ENCODE measurements at regions not wholly inside any gene's neighbourhood (a gene's known extent, or its start where the extent isn't known, plus 50 kb on each side); places are given as distances from the start of the nearest gene placed in this dataset.
"Not testable (repeated sequence)": the region's sequence is repeated elsewhere in the genome, so short reads cannot be mapped to it uniquely, and the experiment has no call there.

GRCh38 chr22:22296047-22296446, 51.5 kb downstream of the VPREB1 start:
- DNase-seq (ENCODE audit: low spot score), result not testable (repeated sequence)

DNA sequence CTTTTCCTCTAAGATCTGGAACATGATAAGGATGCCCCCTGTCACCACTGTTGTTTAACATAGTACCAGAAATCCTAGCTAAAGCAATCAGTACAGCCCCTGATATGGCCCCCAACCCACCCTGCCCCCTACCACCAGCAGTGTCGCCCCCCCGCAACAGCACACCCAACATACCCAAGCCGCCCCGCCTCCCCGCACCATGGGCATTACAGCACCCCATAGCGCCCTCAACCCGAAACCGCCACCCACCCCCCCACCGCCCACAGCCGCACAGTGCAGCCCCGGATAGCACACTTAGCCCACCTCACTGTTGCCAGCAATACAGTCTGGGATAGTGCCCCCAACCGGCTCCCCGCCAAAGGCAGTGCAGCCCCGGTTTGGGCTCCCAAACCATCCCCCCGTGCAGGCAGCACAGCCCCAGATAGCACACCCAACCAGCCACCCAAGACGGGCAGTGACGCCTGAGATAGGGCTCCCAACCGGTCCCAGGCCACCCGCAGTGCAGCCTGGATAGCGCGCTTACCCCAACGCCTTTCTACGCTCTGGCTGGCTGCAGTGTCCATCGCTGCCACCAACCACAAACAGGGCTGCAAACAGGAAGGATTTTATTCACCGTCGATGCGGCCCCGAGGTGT, 52.7 kb downstream of the VPREB1 start:
- not testable (repeated sequence) for DNase-seq (ENCODE audit: low spot score)

- peak; percentile 75 for DNase-seq (ENCODE audit: low spot score)
Observed at GRCh38 chr22:22297794-22298653, 53.4 kb downstream of the VPREB1 start.

- not testable (repeated sequence) for DNase-seq (ENCODE audit: low spot score)
Observed at GRCh38 chr22:22298654-22299009, 54.0 kb downstream of the VPREB1 start.

GRCh38 chr22:22300511-22300910, 55.9 kb downstream of the VPREB1 start:
- DNase-seq (ENCODE audit: low spot score), result not testable (repeated sequence)

DNA sequence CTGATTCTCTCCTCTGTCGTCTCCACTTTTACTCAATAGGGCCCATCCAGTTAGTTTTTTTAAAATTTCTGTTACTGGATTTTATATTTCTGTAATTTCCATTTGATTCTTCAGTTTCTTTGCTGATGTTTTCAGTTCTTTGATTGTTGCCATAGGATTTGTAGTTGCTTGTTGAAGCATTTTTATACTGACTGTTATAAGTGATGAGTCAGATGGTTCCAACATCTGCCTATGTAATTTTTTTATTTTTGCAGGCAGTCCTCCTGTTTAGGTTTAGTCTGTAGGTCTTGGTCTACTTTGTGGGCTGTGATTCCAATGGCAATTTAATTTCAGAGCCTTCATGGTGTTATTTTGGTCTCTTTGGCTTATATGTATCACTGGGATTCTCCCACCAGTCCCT, 56.4 kb downstream of the VPREB1 start:
- not testable (repeated sequence) for DNase-seq (ENCODE audit: low spot score)

GRCh38 chr22:22316589-22316988, 72.0 kb downstream of the VPREB1 start:
- no peak for DNase-seq (ENCODE audit: low spot score)

DNA sequence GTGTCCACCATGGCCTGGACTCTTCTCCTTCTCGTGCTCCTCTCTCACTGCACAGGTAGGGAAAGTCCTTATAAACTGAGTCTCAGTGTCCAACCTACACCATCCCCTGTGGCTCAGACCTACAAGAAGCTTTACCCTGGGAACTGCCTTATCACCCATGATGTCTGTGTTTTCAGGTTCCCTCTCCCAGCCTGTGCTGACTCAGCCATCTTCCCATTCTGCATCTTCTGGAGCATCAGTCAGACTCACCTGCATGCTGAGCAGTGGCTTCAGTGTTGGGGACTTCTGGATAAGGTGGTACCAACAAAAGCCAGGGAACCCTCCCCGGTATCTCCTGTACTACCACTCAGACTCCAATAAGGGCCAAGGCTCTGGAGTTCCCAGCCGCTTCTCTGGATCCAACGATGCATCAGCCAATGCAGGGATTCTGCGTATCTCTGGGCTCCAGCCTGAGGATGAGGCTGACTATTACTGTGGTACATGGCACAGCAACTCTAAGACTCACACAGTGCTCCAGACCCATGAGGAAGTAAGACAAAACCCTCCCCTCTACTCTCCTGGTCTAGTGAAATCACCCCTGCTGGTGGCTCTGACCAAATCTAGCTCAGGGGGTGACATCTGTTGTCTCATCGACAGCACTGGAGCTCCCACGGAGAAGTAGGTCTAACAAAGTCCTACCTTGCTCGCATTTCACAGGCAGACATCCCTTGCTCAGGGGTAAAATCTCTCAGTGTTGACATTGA, 74.3 kb downstream of the VPREB1 start:
- no peak for DNase-seq (ENCODE audit: low spot score)

DNA sequence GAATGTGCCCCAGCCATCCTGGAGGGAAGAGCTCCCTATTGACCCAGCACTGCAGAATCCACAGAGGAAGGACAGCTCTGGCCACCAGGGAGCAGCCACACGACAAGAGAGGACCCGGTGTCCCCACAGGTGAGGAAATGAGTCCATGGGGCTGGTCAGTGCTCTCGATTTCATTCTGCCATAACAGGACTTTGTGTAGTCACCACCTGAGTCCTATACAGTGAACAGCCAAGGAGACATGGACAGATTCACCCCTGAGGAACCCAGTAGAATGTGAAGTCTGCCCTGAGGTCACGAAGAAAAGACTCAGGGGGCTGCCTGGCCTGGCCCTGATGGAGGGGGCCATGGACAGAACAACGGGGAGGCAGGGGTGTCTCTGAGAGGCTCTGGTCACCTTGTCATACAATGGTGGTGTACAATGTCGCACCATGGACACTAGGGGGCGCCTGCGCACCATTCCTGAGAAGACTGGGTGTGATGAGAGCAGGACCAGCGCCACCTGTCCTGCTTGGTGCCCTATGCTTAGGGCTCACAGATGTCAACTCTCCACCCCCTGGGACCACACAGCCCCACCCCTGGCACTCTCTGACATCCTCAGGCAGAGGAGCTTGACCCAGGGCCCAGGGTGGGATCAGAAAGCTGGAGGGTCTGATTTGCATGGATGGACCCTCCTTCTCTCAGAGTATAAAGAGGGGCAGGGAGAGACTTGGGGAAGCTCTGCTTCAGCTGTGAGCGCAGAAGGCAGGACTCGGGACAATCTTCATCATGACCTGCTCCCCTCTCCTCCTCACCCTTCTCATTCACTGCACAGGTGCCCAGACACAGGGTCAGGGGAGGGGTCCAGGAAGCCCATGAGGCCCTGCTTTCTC, 77.4 kb downstream of the VPREB1 start:
- peak; percentile 70 for DNase-seq (ENCODE audit: low spot score)

DNA sequence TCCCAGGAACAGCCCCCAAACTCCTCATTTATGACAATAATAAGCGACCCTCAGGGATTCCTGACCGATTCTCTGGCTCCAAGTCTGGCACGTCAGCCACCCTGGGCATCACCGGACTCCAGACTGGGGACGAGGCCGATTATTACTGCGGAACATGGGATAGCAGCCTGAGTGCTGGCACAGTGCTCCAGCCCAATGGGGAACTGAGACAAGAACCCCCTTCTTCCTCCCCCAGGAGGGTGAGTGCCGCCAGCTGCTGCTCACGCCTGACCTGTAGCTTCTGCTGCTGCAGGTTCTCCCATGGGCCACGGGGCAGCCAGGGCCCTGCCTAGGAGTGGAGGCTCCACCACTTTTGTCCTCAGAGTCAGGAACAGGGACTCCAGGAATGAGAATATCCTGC, 78.2 kb downstream of the VPREB1 start:
- DNase-seq (ENCODE audit: low spot score), result no peak

GRCh38 chr22:22327723-22328122, 83.1 kb downstream of the VPREB1 start:
- no peak for DNase-seq (ENCODE audit: low spot score)

GRCh38 chr22:22329792-22330191, 85.2 kb downstream of the VPREB1 start:
- no peak for DNase-seq (ENCODE audit: low spot score)

DNA sequence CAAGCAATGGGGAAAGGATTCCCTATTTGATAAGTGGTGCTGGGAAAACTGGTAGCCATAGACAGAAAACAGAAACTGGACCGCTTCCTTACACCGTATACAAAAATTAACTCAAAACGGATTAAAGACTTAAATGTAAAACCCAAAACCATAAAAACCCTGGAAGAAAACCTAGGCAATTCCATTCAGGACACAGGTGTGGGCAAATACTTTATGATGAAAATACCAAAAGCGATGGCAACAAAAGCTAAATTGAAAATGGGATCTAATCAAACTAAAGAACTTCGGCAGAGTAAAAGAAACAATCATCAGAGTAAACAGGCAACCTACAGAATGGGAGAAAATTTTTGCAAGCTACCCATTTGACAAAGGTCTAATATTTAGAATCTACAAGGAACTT, 91.1 kb downstream of the VPREB1 start:
- not testable (repeated sequence) for DNase-seq (ENCODE audit: low spot score)

- DNase-seq (ENCODE audit: low spot score), result not testable (repeated sequence)
Observed at GRCh38 chr22:22336333-22336732, 91.7 kb downstream of the VPREB1 start.

DNA sequence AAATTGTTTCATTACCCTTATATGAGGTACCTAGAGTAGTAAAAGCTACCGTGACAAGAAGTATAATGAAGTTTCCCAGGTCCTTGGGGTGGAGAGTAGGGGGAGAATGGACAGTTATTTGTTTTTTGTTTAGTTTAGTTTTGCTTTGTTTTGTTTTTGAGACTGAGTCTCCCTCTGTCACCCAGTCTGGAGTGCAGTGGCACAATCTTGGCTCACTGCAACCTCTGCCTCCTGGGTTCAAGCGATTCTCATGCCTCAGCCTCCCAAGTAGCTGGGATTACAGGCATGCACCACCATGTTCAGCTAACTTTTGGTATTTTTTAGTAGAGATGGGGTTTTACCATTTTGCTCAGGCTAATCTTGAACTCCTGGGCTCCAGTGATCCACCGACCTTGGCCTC, 94.2 kb downstream of the VPREB1 start:
- not testable (repeated sequence) for DNase-seq (ENCODE audit: low spot score)

DNA sequence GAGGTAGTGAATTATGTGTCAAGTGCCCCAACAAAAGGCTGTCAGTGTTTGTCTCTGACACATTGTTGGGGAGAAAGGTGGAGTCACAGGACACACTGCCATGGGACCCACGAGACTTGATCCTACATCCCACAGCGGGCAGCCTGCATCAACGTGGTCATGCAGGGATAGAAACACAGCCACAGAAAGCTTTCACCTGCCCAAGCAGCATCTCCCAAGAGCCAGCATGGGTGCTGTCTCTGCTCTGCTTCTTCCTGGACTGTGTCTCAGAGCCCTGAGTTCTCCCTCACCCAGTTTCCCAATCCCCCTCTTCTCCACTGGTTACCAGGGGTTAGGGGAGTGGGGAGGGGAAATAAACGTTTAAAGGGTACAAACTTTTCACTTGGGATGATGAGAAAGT, 97.2 kb downstream of the VPREB1 start:
- no peak for DNase-seq (ENCODE audit: low spot score)

DNA sequence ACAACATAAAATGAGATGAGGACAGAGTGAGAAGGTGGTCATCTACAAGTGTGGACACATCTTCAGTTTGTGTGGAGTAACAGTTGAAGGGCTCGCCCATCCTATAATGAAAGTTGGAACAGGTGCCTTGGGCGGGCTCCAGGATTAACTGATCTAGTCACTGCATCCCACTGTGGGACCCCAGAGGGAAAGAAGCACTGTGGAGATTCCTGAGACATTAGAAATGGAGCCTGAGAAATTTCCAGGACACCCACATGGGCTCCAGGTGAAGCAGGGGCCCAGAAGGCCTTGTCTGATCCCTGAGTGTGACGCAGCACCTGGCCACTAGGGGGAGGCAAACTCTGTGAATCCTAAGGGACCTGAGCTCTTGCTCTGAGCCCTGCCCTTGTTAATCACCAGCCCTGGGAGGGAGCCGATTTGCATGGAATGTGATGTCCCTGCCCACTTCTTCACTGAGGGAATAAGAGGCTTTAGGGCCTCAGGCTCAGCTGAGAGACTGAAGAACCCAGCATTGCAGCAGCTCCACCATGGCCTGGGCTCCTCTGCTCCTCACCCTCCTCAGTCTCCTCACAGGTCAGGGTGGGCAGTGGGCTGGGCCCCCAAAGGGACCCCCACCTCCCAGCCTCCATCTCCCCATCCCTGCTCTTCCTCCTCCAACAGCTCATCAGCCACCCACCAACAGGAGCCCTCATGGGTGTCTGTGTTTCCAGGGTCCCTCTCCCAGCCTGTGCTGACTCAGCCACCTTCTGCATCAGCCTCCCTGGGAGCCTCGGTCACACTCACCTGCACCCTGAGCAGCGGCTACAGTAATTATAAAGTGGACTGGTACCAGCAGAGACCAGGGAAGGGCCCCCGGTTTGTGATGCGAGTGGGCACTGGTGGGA, 98.4 kb downstream of the VPREB1 start:
- DNase-seq (ENCODE audit: low spot score), result peak; percentile 58

DNA sequence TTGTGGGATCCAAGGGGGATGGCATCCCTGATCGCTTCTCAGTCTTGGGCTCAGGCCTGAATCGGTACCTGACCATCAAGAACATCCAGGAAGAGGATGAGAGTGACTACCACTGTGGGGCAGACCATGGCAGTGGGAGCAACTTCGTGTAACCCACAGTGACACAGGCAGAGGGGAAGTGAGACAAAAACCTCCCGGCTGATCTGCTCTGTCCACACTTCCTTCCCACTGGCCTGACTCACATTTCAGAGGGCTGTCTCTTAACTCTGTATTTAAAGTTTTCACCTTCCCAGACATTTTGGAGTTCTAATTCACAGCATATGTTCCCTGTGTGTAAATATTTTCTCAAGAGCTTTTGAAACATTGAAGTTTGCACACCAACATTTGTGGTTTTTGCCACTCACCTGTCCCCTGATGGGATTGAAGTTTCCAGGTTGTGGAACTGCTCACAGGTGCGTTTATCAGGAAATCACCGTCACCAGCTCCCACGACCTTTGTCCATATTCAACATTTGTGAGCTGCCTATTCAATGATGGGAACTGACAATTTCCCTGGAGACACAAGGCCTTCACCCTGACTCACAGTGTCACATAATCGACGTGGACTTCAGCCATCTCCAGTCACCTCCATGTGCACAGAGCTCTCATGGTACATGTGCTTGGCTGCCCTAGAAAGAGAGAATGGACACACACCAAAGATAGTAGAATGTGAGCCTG, 99.2 kb downstream of the VPREB1 start:
- no peak for DNase-seq (ENCODE audit: low spot score)

GRCh38 chr22:22344430-22344829, 99.8 kb downstream of the VPREB1 start:
- no peak for DNase-seq (ENCODE audit: low spot score)

DNA sequence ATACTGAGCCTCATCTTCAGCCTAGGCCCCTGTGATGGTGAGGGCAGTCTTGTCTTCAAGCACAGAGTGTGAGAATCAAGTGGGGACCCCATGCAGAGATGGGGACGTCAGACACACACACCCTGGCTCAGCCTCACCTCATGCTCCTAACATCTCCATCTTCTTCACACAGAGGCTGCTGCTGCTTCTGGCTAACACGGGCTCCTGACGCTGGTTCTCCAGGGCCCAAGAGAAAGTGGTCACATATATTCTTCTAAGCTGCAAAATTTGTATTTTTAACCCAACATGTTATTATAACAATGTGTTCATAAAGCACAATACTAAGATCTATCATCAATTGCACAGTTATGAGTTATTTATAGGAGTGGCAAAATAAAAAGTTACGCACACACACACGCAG, 101.2 kb downstream of the VPREB1 start:
- DNase-seq (ENCODE audit: low spot score), result no peak
